H9 (cell line): ENCODE measurements at regions not wholly inside any gene's neighbourhood (a gene's known extent, or its start where the extent isn't known, plus 50 kb on each side); places are given as distances from the start of the nearest gene placed in this dataset.
"Not testable (repeated sequence)": the region's sequence is repeated elsewhere in the genome, so short reads cannot be mapped to it uniquely, and the experiment has no call there.

Source experiments
- DNase-seq: peaks from one replicate; pipeline ENCODE4 v3.0.0-alpha.2; 2017
- H2AFZ ChIP-seq: one replicate; pipeline ENCODE4 v1.6.1; 2013; ENCODE audit warnings: mild to moderate bottlenecking, low read length, control low read depth, moderate library complexity
- H2AK5ac ChIP-seq: 2 replicates; pipeline ENCODE4 v1.6.1; 2013; ENCODE audit warnings: low read length, control low read depth, mixed read lengths; ENCODE audit not compliant: insufficient read length
- H2BK120ac ChIP-seq: one replicate; pipeline ENCODE4 v1.6.1; 2013; ENCODE audit warnings: low read depth, mild to moderate bottlenecking, low read length, control low read depth, inconsistent platforms; ENCODE audit not compliant: poor library complexity, severe bottlenecking
- H2BK12ac ChIP-seq: 2 replicates; pipeline ENCODE4 v1.6.1; 2013; ENCODE audit warnings: low read length, control low read depth, mixed read lengths, low read depth; ENCODE audit not compliant: insufficient read length
- H2BK15ac ChIP-seq: 2 replicates; pipeline ENCODE4 v1.6.1; 2013; ENCODE audit warnings: low read depth, low read length, control low read depth
- H2BK20ac ChIP-seq: one replicate; pipeline ENCODE4 v1.6.1; 2013; ENCODE audit warnings: low read depth, mild to moderate bottlenecking, low read length, control low read depth, inconsistent platforms; ENCODE audit not compliant: poor library complexity, severe bottlenecking
- H2BK5ac ChIP-seq: 2 replicates; pipeline ENCODE4 v1.6.1; 2013; ENCODE audit warnings: low read length, control low read depth, mixed read lengths; ENCODE audit not compliant: insufficient read length
- H3K14ac ChIP-seq: 2 replicates; pipeline ENCODE4 v1.6.1; 2013; ENCODE audit warnings: low read length, control low read depth; ENCODE audit not compliant: insufficient read depth
- H3K18ac ChIP-seq: 2 replicates; pipeline ENCODE4 v1.6.1; 2013; ENCODE audit warnings: low read depth, mild to moderate bottlenecking, mixed read lengths, low read length, control low read depth; ENCODE audit not compliant: insufficient read length
- H3K23ac ChIP-seq: 2 replicates; pipeline ENCODE4 v1.6.1; 2013; ENCODE audit warnings: low read length, control low read depth, mixed read lengths, low read depth; ENCODE audit not compliant: insufficient read length
- H3K23me2 ChIP-seq: 2 replicates; pipeline ENCODE4 v1.6.1; 2013; ENCODE audit warnings: low read depth, mild to moderate bottlenecking, mixed read lengths, low read length, control low read depth; ENCODE audit not compliant: insufficient read length, poor library complexity, severe bottlenecking
- H3K27ac ChIP-seq: 2 replicates; pipeline ENCODE4 v1.5.1; 2013; ENCODE audit warnings: low read length, control low read depth, mixed read lengths, low read depth; ENCODE audit not compliant: insufficient read length
- H3K27me3 ChIP-seq: 2 replicates; pipeline ENCODE4 v1.6.1; 2013; ENCODE audit warnings: low read length, control low read depth, inconsistent platforms; ENCODE audit not compliant: insufficient read depth
- H3K4ac ChIP-seq: 2 replicates; pipeline ENCODE4 v1.6.1; 2013; ENCODE audit warnings: low read depth, mild to moderate bottlenecking, control low read depth, inconsistent platforms, low read length, moderate library complexity
- H3K4me1 ChIP-seq: 2 replicates; pipeline ENCODE4 v1.6.1; 2013; ENCODE audit warnings: low read length, control low read depth, inconsistent platforms; ENCODE audit not compliant: insufficient read depth
- H3K4me2 ChIP-seq: 2 replicates; pipeline ENCODE4 v1.6.1; 2013; ENCODE audit warnings: low read length, control low read depth, mixed read lengths; ENCODE audit not compliant: insufficient read length, insufficient read depth
- H3K56ac ChIP-seq: 2 replicates; pipeline ENCODE4 v1.6.1; 2013; ENCODE audit warnings: low read depth, mild to moderate bottlenecking, mixed read lengths, low read length, control low read depth; ENCODE audit not compliant: insufficient read length
- H3K79me1 ChIP-seq: 2 replicates; pipeline ENCODE4 v1.6.1; 2013; ENCODE audit warnings: low read depth, mild to moderate bottlenecking, moderate library complexity, low read length, control low read depth, inconsistent platforms; ENCODE audit not compliant: insufficient read depth, poor library complexity, severe bottlenecking
- H3K79me2 ChIP-seq: 2 replicates; pipeline ENCODE4 v1.6.1; 2013; ENCODE audit warnings: low read length, control low read depth, inconsistent platforms; ENCODE audit not compliant: insufficient read depth
- H3K9ac ChIP-seq: 2 replicates; pipeline ENCODE4 v1.6.1; 2013; ENCODE audit warnings: low read length, control low read depth, mixed read lengths; ENCODE audit not compliant: insufficient read length; ENCODE audit errors: extremely low read depth
- H3K9me3 ChIP-seq: one replicate; pipeline ENCODE4 v1.6.1; 2013; ENCODE audit warnings: low read depth, low read length, inconsistent platforms; ENCODE audit not compliant: control insufficient read depth
- H3T11ph ChIP-seq: one replicate; pipeline ENCODE4 v1.6.1; 2013; ENCODE audit warnings: mild to moderate bottlenecking, low read length, control low read depth, inconsistent platforms
- H4K20me1 ChIP-seq: one replicate; pipeline ENCODE4 v1.6.1; 2013; ENCODE audit not compliant: control insufficient read depth, insufficient read length, insufficient read depth
- H4K5ac ChIP-seq: 2 replicates; pipeline ENCODE4 v1.6.1; 2013; ENCODE audit warnings: low read depth, mild to moderate bottlenecking, mixed read lengths, low read length, control low read depth; ENCODE audit not compliant: insufficient read length
- H4K8ac ChIP-seq: replicated peaks from 2 replicates; pipeline ENCODE4 v1.6.1; 2013; ENCODE audit warnings: low read length, control low read depth, mixed read lengths, low read depth; ENCODE audit not compliant: insufficient read length
- H4K91ac ChIP-seq: 2 replicates; pipeline ENCODE4 v1.6.1; 2013; ENCODE audit warnings: low read depth, mild to moderate bottlenecking, moderate library complexity, mixed read lengths, low read length, control low read depth; ENCODE audit not compliant: insufficient read length
- H3K27ac Mint-ChIP-seq, 3 experiments: 2 replicates in 2 of 3; 3 replicates in 1 of 3; pipeline ENCODE4 v1.8.0; 2020 to 2021; ENCODE audit warnings: mixed read lengths in 3 of 3, mild to moderate bottlenecking in 1 of 3, moderate library complexity in 1 of 3
- H3K27me3 Mint-ChIP-seq: 2 replicates; pipeline ENCODE4 v1.8.0; 2021; ENCODE audit warnings: low read depth, mild to moderate bottlenecking, moderate library complexity, mixed read lengths
- H3K36me3 Mint-ChIP-seq, 3 experiments: 2 replicates in 2 of 3; 3 replicates in 1 of 3; pipeline ENCODE4 v1.8.0; 2020 to 2021; ENCODE audit warnings: low read depth in 3 of 3, mixed read lengths in 3 of 3; ENCODE audit not compliant: insufficient read depth in 1 of 3
- H3K4me1 Mint-ChIP-seq, 2 experiments: 2 replicates each; pipeline ENCODE4 v1.8.0; 2020; ENCODE audit warnings: mixed read lengths in 2 of 2
- H3K4me3 Mint-ChIP-seq, 2 experiments: 2 replicates in 1 of 2; 3 replicates in 1 of 2; pipeline ENCODE4 v1.8.0; 2020 to 2021; ENCODE audit warnings: mild to moderate bottlenecking in 2 of 2, mixed read lengths in 2 of 2, moderate library complexity in 1 of 2
- H3K9me3 Mint-ChIP-seq, 2 experiments: 2 replicates in 1 of 2; 3 replicates in 1 of 2; pipeline ENCODE4 v1.8.0; 2020; ENCODE audit warnings: mild to moderate bottlenecking in 2 of 2, mixed read lengths in 2 of 2, moderate library complexity in 1 of 2
- CTCF ChIP-seq: fragments of 200-600 bp; sonication (generic); conservative IDR thresholded peaks from 3 replicates; pipeline ENCODE4 v1.8.0; 2021; ENCODE audit warnings: antibody characterized with exemption, mild to moderate bottlenecking
- WGBS: extraction: QIAGEN DNeasy Blood & Tissue Kit; methylation state at CpG from one replicate; pipeline ENCODE4 v1.1.7; 2013; ENCODE audit warnings: missing lambda C conversion rate, low lambda C conversion rate, mixed read lengths; ENCODE audit not compliant: insufficient read length; ENCODE audit errors: extremely low coverage; 5-methylcytosine and 5-hydroxymethylcytosine counted together

- Mint-ChIP-seq H3K4me1 (peaks cover 19 to 24% of the 10 kb centered on the region in 2 experiments), H3K27ac (peak overlapping the region in 1 of 3 experiments; percentile 74; a peak in 1 of 7 replicates), H3K4me3 (peak overlapping the region; percentile 70 to 75), H3K9me3 (peaks cover 0 to 2% of the 10 kb centered on the region in 2 experiments; a peak in 1 of 5 replicates), H3K27me3 (no peaks in the 10 kb centered on the region), H3K36me3 (peaks cover 0 to 5% (median 2%) of the 10 kb centered on the region in 3 experiments; a peak in 4 of 7 replicates)
- peak; percentile 54 for DNase-seq
- H3K18ac ChIP-seq = no peak overlapping the region
- H3K56ac ChIP-seq = no peak overlapping the region
- no peak overlapping the region for H3T11ph ChIP-seq
- H3K4me2 ChIP-seq = peak overlapping the region; percentile 70
- no peak overlapping the region for H2AFZ ChIP-seq
- H4K20me1 ChIP-seq = no peaks in the 10 kb centered on the region
- H2BK20ac ChIP-seq = no peak overlapping the region
- no peaks in the 10 kb centered on the region; the same call in 1 of the 2 replicates for H3K27me3 ChIP-seq
- no peak overlapping the region for H2BK120ac ChIP-seq
- no peak overlapping the region for H3K14ac ChIP-seq
- no peak overlapping the region for H4K5ac ChIP-seq
- no peaks in the 10 kb centered on the region for H3K9me3 ChIP-seq
- H3K27ac ChIP-seq = no peak overlapping the region
- no peak overlapping the region for H3K23ac ChIP-seq
- no peak overlapping the region for H2AK5ac ChIP-seq
- H3K79me1 ChIP-seq = no peaks in the 10 kb centered on the region
- H4K8ac ChIP-seq = no peak overlapping the region
- H3K79me2 ChIP-seq = no peaks in the 10 kb centered on the region
- peak; percentile 82 for TF ChIP-seq CTCF
- no peak overlapping the region for H3K4ac ChIP-seq
- H3K23me2 ChIP-seq = no peaks in the 10 kb centered on the region
- WGBS = no CpG with 5 or more reads among the region's 9 CpGs
- H4K91ac ChIP-seq = no peak overlapping the region
- no peak overlapping the region for H2BK12ac ChIP-seq
- peaks cover 7% of the 10 kb centered on the region; the same call in 1 of the 2 replicates for H3K4me1 ChIP-seq
- no peak overlapping the region for H2BK5ac ChIP-seq
- no peak overlapping the region for H2BK15ac ChIP-seq
- H3K9ac ChIP-seq = peak overlapping the region; percentile 31
Measured at GRCh38 chr5:102670224-102670836, 84.8 kb upstream of the PAM start.

- not testable (repeated sequence) for H2BK15ac ChIP-seq, H3K4me1 ChIP-seq, H2AFZ ChIP-seq, H4K91ac ChIP-seq, H3K36me3 Mint-ChIP-seq, H3K14ac ChIP-seq, H3K56ac ChIP-seq, H2BK120ac ChIP-seq, H4K5ac ChIP-seq, H3K23me2 ChIP-seq, H3K27me3 ChIP-seq, H3K23ac ChIP-seq, H3K4ac ChIP-seq, H3K79me1 ChIP-seq, H3K18ac ChIP-seq, H2AK5ac ChIP-seq, H2BK12ac ChIP-seq, H4K8ac ChIP-seq, H3K79me2 ChIP-seq, H3T11ph ChIP-seq, H4K20me1 ChIP-seq, H3K9me3 Mint-ChIP-seq, H2BK20ac ChIP-seq, H2BK5ac ChIP-seq, H3K27me3 Mint-ChIP-seq, H3K27ac ChIP-seq, H3K9me3 ChIP-seq
- peak; percentile 30 for DNase-seq
- Mint-ChIP-seq H3K4me1 (peaks cover 19 to 24% of the 10 kb centered on the region in 2 experiments), H3K27ac (peak overlapping the region in 2 of 3 experiments; percentile 82 to 93; a peak in 5 of 7 replicates), H3K4me3 (peak overlapping the region; percentile 70 to 75)
- H3K9ac ChIP-seq = peak overlapping the region; percentile 51
- no CpG with 5 or more reads among the region's 32 CpGs for WGBS
- peak overlapping the region; percentile 70 for H3K4me2 ChIP-seq
Measured at GRCh38 chr5:102671033-102671734, 83.9 kb upstream of the PAM start.
